ENCODE measurements at regions not wholly inside any gene's neighbourhood (a gene's known extent, or its start where the extent isn't known, plus 50 kb on each side); places are given as distances from the start of the nearest gene placed in this dataset.

GRCh38 chr7:41298409-41298808 is 404.5 kb downstream of the INHBA start:
- Histone ChIP-seq H3K27me3 (no peaks in the 10 kb centered on the region), H3K36me3 (ENCODE audit: low read depth, missing control alignments) (no peaks in the 10 kb centered on the region), H3K4me3 (no peak overlapping the region), H3K9me3 (no peaks in the 10 kb centered on the region), H3K27ac (no peak overlapping the region), H3K4me1 (no peaks in the 10 kb centered on the region)
- TF ChIP-seq POLR2A (IDR thresholded peaks at IDR 0.05) (no peak), CTCF (IDR thresholded peaks at IDR 0.05) (no peak)
- DNase-seq, result no peak
- intact Hi-C loops (cut with DNase I; ENCODE audit: low total_unique reads), result no loop called here
- WGBS, 2 donors, result 75 to 76% methylated on average over 2 of the region's 2 CpGs

GRCh38 chr7:41297166-41297565 is 405.7 kb downstream of the INHBA start:
- no peak for DNase-seq
- H3K27ac ChIP-seq, result no peak overlapping the region
- no peaks in the 10 kb centered on the region for H3K4me1 ChIP-seq
- intact Hi-C loops (cut with DNase I; ENCODE audit: low total_unique reads), result no loop called here
- H3K27me3 ChIP-seq, result no peaks in the 10 kb centered on the region
- no peak overlapping the region for H3K4me3 ChIP-seq
- 79 to 80% methylated on average over 6 of the region's 6 CpGs for WGBS, 2 donors
- no peaks in the 10 kb centered on the region for H3K36me3 ChIP-seq (ENCODE audit: low read depth, missing control alignments)
- TF ChIP-seq CTCF (IDR thresholded peaks at IDR 0.05) (no peak), POLR2A (IDR thresholded peaks at IDR 0.05) (no peak)
- no peaks in the 10 kb centered on the region for H3K9me3 ChIP-seq

DNA sequence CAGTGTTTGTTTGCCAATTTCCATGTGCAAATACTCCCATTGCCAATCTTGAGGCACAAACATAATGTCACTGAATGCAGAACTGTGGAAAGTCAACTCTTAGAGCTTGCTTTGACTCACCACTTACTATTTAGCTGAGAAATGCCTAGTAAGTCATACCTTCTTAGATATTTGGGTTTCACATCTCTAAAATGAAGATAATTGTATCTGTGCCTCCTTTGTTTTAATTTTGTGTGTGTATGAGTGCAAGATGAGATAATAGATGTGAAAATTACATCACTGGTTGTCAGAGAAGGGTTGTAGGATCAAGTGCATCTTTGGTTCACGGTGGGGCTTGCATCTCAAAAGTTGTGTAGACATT is 407.5 kb downstream of the INHBA start:
- H3K27ac ChIP-seq, result no peak overlapping the region
- intact Hi-C loops (cut with DNase I; ENCODE audit: low total_unique reads), result no loop called here
- TF ChIP-seq POLR2A (IDR thresholded peaks at IDR 0.05) (no peak), CTCF (IDR thresholded peaks at IDR 0.05) (no peak)
- no peaks in the 10 kb centered on the region for H3K27me3 ChIP-seq
- no peaks in the 10 kb centered on the region for H3K4me1 ChIP-seq
- H3K36me3 ChIP-seq (ENCODE audit: low read depth, missing control alignments), result no peaks in the 10 kb centered on the region
- 90 to 94% methylated on average over 1 of the region's 1 CpG for WGBS, 2 donors
- no peak overlapping the region for H3K4me3 ChIP-seq
- no peaks in the 10 kb centered on the region for H3K9me3 ChIP-seq
- no peak for DNase-seq

DNA sequence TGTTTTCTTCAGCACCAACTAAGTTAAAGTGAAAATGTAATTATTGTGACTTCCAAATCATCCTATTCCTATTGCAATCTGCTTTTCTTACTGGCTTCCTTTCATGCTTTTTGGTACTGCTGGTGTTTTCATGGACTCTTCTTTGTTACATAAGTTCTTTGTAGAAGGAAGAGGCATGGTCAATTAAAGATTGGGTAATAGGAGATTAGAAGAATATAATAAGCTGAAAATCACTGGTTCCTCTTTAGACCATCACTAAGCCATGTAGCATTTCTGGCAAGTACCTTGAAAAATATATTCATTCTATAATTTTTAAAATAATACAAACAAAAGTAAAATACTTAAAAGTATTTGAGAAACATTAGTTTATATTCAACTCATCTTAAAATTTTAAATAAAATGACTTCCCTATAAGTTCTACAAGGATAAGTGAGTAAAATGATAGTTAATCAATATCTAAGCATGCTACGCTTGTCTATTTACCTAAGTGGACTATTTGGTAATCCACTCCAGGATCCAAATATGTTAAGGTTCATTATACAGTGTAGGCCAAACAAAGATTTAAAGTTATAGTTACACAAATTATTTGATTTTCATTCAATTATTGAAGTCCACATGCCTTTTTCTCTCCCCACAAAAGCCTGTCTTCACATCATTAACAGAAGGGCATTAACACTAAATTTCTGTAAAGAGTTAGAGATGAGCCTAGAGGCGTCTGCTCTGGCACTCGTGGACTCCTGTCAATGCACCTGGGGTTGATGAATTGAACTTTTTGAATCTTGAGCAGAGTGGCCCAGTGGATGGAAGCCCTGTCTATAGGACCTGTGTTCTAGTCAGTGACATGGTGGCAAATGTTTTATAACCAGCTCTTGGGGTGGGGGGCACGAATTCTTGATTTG is 408.1 kb downstream of the INHBA start:
- Histone ChIP-seq H3K4me3 (no peak overlapping the region), H3K9me3 (no peaks in the 10 kb centered on the region), H3K27me3 (no peaks in the 10 kb centered on the region), H3K27ac (no peak overlapping the region), H3K4me1 (no peaks in the 10 kb centered on the region), H3K36me3 (ENCODE audit: low read depth, missing control alignments) (no peaks in the 10 kb centered on the region)
- intact Hi-C loops (cut with DNase I; ENCODE audit: low total_unique reads), result no loop called here
- TF ChIP-seq CTCF (IDR thresholded peaks at IDR 0.05) (no peak), POLR2A (IDR thresholded peaks at IDR 0.05) (no peak)
- DNase-seq, result no peak
- WGBS, 2 donors, result 82 to 93% methylated on average over 4 of the region's 4 CpGs

DNA sequence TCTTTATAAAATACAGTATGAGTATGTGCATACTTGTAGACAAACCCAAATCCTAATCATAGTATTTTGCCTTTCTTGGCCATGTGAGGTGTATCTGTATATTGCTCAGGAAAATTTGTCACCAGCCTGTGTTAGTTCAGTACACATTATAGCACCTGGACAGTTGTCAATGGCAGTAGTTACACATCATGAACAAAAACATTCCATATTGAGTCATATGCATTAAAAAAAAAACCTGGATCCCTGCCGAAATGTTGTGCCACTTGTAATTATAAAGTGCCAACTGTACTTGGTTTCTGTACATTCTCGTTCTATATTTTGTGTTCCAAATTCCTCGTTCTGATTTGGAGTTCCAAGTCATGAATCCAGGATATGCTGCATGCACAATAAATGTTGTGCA is 410.4 kb downstream of the INHBA start:
- no peaks in the 10 kb centered on the region for H3K36me3 ChIP-seq (ENCODE audit: low read depth, missing control alignments)
- no peak for TF ChIP-seq POLR2A (IDR thresholded peaks at IDR 0.05)
- no peak for TF ChIP-seq CTCF (IDR thresholded peaks at IDR 0.05)
- intact Hi-C loops (cut with DNase I; ENCODE audit: low total_unique reads), result no loop called here
- H3K4me1 ChIP-seq, result no peaks in the 10 kb centered on the region
- H3K27ac ChIP-seq, result no peak overlapping the region
- H3K9me3 ChIP-seq, result no peaks in the 10 kb centered on the region
- DNase-seq, result no peak
- no peaks in the 10 kb centered on the region for H3K27me3 ChIP-seq
- no peak overlapping the region for H3K4me3 ChIP-seq
- WGBS, 2 donors, result 63 to 92% methylated on average over 3 of the region's 3 CpGs
